ENCODE measurements at regions not wholly inside any gene's neighbourhood (a gene's known extent, or its start where the extent isn't known, plus 50 kb on each side); places are given as distances from the start of the nearest gene placed in this dataset.

DNA sequence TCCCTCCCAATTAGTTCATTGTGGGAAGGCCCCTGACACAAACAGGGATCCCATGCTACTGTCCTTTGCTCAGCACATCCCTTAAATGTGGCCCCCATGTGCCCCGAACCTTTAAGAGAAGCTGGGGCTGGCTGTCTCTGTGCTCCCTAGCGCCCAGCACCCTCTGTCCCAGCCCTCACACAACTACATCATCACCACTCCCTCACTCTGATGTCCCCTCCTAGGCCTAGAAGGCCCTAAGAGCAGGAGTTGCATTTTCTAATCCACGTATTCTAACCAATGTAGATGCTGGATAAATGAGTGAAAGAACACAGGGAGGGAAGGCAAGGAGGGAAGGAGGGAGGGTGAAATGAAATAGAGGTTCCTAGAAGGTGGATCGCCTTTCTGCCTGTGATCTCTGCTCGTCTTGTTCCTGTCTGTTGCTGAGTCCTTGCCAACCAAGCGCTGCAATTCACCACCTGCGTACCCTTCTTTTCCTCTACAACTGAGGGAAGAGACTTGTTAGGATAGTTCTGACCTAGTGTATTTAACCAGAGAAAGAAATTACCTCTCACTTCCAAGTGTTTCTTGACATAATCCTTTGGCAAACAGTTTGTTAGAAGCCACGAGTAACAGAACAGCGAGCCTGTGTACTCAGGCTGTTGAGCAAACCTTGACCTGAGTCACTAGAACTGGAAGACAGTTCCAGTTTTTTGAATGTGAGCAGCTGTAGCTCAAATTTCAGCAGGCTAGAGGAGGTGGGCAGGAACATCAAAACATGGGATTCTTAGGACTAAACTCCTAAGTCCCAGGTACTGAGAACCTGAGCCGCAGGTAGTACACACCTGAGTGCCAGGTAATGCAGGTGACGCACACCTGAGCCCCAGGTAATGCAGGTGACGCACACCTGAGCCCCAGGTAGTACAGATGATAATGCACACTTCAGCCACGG, 181.5 kb upstream of the ID2 start:
- TF ChIP-seq, protein P1, sequence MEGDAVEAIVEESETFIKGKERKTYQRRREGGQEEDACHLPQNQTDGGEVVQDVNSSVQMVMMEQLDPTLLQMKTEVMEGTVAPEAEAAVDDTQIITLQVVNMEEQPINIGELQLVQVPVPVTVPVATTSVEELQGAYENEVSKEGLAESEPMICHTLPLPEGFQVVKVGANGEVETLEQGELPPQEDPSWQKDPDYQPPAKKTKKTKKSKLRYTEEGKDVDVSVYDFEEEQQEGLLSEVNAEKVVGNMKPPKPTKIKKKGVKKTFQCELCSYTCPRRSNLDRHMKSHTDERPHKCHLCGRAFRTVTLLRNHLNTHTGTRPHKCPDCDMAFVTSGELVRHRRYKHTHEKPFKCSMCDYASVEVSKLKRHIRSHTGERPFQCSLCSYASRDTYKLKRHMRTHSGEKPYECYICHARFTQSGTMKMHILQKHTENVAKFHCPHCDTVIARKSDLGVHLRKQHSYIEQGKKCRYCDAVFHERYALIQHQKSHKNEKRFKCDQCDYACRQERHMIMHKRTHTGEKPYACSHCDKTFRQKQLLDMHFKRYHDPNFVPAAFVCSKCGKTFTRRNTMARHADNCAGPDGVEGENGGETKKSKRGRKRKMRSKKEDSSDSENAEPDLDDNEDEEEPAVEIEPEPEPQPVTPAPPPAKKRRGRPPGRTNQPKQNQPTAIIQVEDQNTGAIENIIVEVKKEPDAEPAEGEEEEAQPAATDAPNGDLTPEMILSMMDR (IDR thresholded peaks at IDR 0.05): no peak
- TF ChIP-seq POLR2A (IDR thresholded peaks at IDR 0.05): no peak

Measured in heart left ventricle (tissue), 13 donors.